Activated T-cell treated with anti-CD3 and anti-CD28 coated beads, Interleukin-2, amount 50 U/mL, for 4 hours (primary cell): ENCODE measurements at regions not wholly inside any gene's neighbourhood (a gene's known extent, or its start where the extent isn't known, plus 50 kb on each side); places are given as distances from the start of the nearest gene placed in this dataset.

Experiments used
- ATAC-seq, 2 donors: fragments of 200-7000 bp; cut with Tn5 transposase; one replicate each; pipeline ENCODE4 v1.10.0; 2021
- DNase-seq: peaks from one replicate; pipeline ENCODE4 v3.0.0-alpha.2; 2020
- H3K27me3 Mint-ChIP-seq: one replicate; pipeline ENCODE4 v1.8.0; 2021; ENCODE audit warnings: low read depth, mixed read lengths
- H3K36me3 Mint-ChIP-seq: one replicate; pipeline ENCODE4 v1.8.0; 2022; ENCODE audit warnings: mixed read lengths; ENCODE audit not compliant: insufficient read depth
- H3K4me1 Mint-ChIP-seq: one replicate; pipeline ENCODE4 v1.8.0; 2021; ENCODE audit warnings: low read depth, mixed read lengths
- H3K4me3 Mint-ChIP-seq: one replicate; pipeline ENCODE4 v1.8.0; 2021; ENCODE audit warnings: mild to moderate bottlenecking, moderate library complexity, mixed read lengths
- H3K9me3 Mint-ChIP-seq: one replicate; pipeline ENCODE4 v1.8.0; 2021; ENCODE audit warnings: mixed read lengths

GRCh38 chr7:46969303-46970130, 612.4 kb downstream of the TNS3 start:
- Mint-ChIP-seq H3K9me3 (peaks cover 20% of the 10 kb centered on the region), H3K27me3 (no peaks in the 10 kb centered on the region), H3K4me1 (no peaks in the 10 kb centered on the region), H3K4me3 (no peak overlapping the region), H3K36me3 (no peaks in the 10 kb centered on the region)
- DNase-seq (no peak), ATAC-seq (no peak)

DNA sequence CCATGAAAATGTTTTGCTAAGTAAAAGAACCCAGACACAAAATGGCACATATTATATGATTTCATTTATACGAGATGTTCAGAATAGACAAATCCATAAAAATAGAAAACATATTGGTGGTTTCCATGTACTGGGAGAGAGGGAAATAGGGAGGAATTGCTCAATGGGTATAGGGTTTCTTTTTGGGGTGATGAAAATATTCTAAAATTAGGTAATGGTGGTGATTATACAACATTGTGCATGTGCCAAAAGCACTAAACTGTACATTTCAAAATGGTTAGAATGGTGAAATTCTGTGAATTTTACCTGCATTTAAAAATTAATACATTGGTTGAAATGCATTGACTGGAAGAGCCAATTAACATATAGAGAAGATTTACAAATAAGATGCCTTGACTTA, 613.9 kb downstream of the TNS3 start:
- DNase-seq (no peak), ATAC-seq (no peak)
- Mint-ChIP-seq H3K36me3 (no peaks in the 10 kb centered on the region), H3K4me1 (no peaks in the 10 kb centered on the region), H3K9me3 (peaks cover 33% of the 10 kb centered on the region), H3K4me3 (no peak overlapping the region), H3K27me3 (no peaks in the 10 kb centered on the region)

GRCh38 chr7:46963719-46964118, 618.2 kb downstream of the TNS3 start:
- DNase-seq, result no peak
- peaks cover 49% of the 10 kb centered on the region for H3K9me3 Mint-ChIP-seq
- peaks cover 2% of the 10 kb centered on the region for H3K27me3 Mint-ChIP-seq
- no peaks in the 10 kb centered on the region for H3K36me3 Mint-ChIP-seq
- no peaks in the 10 kb centered on the region for H3K4me1 Mint-ChIP-seq
- no peak overlapping the region for H3K4me3 Mint-ChIP-seq
- no peak for ATAC-seq

- ATAC-seq, result no peak
- peaks cover 2% of the 10 kb centered on the region for H3K27me3 Mint-ChIP-seq
- no peaks in the 10 kb centered on the region for H3K36me3 Mint-ChIP-seq
Measured at GRCh38 chr7:46960970-46961369, 620.9 kb downstream of the TNS3 start.

DNA sequence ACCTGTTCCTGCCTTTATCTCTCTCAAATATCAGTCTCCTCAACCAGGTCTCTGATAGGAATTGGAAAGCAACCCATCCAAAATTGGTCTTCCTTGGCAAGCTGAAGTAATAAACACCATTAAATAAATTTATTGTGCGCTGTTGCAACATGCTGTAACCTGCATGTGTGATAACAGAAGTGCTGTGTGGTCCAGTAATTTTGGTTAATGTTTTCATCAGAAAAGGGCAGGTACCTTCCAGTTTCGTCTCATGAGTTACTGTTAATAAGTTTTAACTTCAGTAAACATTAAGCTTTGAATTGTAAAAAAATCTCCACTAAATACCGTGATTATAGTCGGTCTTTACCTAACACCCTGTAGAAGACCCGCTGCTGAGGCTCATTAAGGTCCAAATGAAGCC, 624.7 kb downstream of the TNS3 start:
- Mint-ChIP-seq H3K9me3 (peaks cover 17% of the 10 kb centered on the region), H3K4me1 (no peaks in the 10 kb centered on the region), H3K36me3 (no peaks in the 10 kb centered on the region), H3K27me3 (peaks cover 2% of the 10 kb centered on the region), H3K4me3 (no peak overlapping the region)
- no peak for ATAC-seq
- DNase-seq, result no peak

More at GRCh38 chr7:46960970-46961369, 620.9 kb downstream of the TNS3 start:
- H3K4me1 Mint-ChIP-seq, result no peaks in the 10 kb centered on the region
- H3K9me3 Mint-ChIP-seq, result peaks cover 42% of the 10 kb centered on the region
- no peak for DNase-seq
- H3K4me3 Mint-ChIP-seq, result no peak overlapping the region

DNA sequence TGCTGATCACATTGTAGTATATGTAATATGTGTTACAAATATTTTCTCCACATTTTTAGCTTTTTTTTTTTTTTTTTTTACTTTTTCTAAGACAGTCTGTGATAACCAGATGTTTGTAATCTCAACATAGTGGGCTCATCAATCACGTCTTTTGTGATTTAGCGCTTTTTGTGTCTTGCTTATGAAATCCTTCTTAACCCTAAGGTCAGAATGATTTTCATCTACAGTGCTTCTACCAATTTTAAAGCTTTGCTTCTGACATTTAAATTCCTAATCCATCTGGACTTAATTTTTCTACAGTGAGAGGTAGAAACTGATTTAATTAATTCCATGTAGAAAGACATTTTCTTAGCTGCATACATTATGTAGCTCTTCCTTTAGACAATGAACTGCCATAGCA, 626.4 kb downstream of the TNS3 start:
- Mint-ChIP-seq H3K9me3 (peaks cover 10% of the 10 kb centered on the region), H3K4me1 (no peaks in the 10 kb centered on the region), H3K27me3 (peaks cover 2% of the 10 kb centered on the region), H3K4me3 (no peak overlapping the region), H3K36me3 (no peaks in the 10 kb centered on the region)
- ATAC-seq (no peak), DNase-seq (no peak)

DNA sequence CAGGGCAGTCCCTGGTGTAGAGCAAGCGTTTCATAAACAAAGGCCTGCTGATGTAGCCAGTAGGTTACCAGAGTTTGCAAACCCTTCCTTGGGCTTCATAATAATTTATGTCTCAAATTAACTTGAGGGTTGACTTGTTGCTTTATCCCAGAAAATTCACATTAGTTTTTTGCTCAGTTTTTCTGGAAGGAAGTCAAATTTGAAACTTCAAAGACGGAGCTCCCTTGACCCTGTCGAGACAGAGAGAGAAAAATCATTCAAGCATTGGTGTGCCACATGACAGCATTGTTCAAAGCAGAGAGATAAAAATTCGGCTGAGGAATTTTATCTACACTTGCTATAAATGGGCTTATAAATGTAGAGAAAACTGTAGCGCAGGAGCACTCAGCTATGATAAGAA, 627.7 kb downstream of the TNS3 start:
- peaks cover 6% of the 10 kb centered on the region for H3K9me3 Mint-ChIP-seq
- no peaks in the 10 kb centered on the region for H3K4me1 Mint-ChIP-seq

DNA sequence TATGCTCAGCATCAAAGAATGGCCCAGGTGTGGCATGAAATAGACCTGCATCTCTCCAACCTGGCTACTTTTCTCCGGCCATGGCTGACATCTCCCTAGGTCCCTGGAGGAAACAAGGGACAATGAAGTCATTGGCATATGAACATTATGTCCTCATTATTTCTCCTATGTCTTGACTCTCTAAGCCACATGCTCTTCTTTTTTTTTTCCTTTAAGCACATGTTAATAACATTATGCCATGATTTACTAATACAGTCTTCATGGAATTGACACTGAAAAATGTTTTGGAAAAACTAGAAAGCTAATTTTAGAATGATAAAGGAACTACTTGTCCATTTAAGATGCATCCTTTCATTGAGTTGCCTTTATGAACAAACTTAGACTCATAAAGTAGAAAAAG, 628.9 kb downstream of the TNS3 start:
- ATAC-seq (no peak), DNase-seq (no peak)
- Mint-ChIP-seq H3K9me3 (peaks cover 4% of the 10 kb centered on the region), H3K27me3 (no peaks in the 10 kb centered on the region), H3K4me3 (no peak overlapping the region), H3K4me1 (no peaks in the 10 kb centered on the region), H3K36me3 (no peaks in the 10 kb centered on the region)

More for the DNA sequence above, 627.7 kb downstream of the TNS3 start:
- H3K4me3 Mint-ChIP-seq, result no peak overlapping the region
- peaks cover 1% of the 10 kb centered on the region for H3K27me3 Mint-ChIP-seq
- DNase-seq (no peak), ATAC-seq (no peak)
- H3K36me3 Mint-ChIP-seq, result no peaks in the 10 kb centered on the region

GRCh38 chr7:46949270-46949931, 632.5 kb downstream of the TNS3 start:
- ATAC-seq (no peak), DNase-seq (no peak)
- Mint-ChIP-seq H3K4me3 (no peak overlapping the region), H3K9me3 (peaks cover 4% of the 10 kb centered on the region), H3K27me3 (no peaks in the 10 kb centered on the region), H3K36me3 (no peaks in the 10 kb centered on the region), H3K4me1 (no peaks in the 10 kb centered on the region)

GRCh38 chr7:46948716-46949115, 633.2 kb downstream of the TNS3 start:
- ATAC-seq (no peak), DNase-seq (no peak)
- Mint-ChIP-seq H3K4me1 (no peaks in the 10 kb centered on the region), H3K27me3 (no peaks in the 10 kb centered on the region), H3K36me3 (no peaks in the 10 kb centered on the region), H3K9me3 (peaks cover 4% of the 10 kb centered on the region), H3K4me3 (no peak overlapping the region)

GRCh38 chr7:46945328-46945727, 636.6 kb downstream of the TNS3 start:
- Mint-ChIP-seq H3K9me3 (no peaks in the 10 kb centered on the region), H3K27me3 (no peaks in the 10 kb centered on the region)
- no peak for ATAC-seq

DNA sequence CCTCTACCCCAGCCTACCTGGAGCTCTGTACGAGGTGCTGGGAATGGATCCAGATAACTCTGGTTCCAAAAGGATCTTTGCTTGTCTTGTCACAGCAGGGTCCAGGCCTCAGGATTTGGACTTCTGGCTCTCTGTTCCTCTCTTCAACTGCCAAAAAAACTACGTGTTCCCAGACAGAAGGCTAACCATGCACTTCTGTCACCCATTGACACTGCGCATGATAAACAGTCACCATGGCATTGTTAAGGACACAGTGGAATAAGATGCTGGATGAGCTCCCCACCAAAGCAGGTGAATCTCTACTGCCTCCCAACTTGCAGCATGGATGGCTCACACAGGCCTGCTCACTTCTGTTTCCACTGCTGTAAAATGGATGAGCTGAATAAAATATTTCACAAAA, 637.9 kb downstream of the TNS3 start:
- H3K36me3 Mint-ChIP-seq, result no peaks in the 10 kb centered on the region
- ATAC-seq, result no peak
- no peaks in the 10 kb centered on the region for H3K9me3 Mint-ChIP-seq
- DNase-seq, result no peak
- no peaks in the 10 kb centered on the region for H3K4me1 Mint-ChIP-seq
- H3K27me3 Mint-ChIP-seq, result no peaks in the 10 kb centered on the region
- H3K4me3 Mint-ChIP-seq, result no peak overlapping the region

More at GRCh38 chr7:46945328-46945727, 636.6 kb downstream of the TNS3 start:
- Mint-ChIP-seq H3K36me3 (no peaks in the 10 kb centered on the region), H3K4me1 (no peaks in the 10 kb centered on the region), H3K4me3 (no peak overlapping the region)
- DNase-seq, result no peak

- peaks cover 3% of the 10 kb centered on the region for H3K9me3 Mint-ChIP-seq
- DNase-seq (no peak), ATAC-seq (no peak)
Measured at GRCh38 chr7:46942574-46942973, 639.3 kb downstream of the TNS3 start.

GRCh38 chr7:46940178-46940577, 641.7 kb downstream of the TNS3 start:
- no peaks in the 10 kb centered on the region for H3K4me1 Mint-ChIP-seq
- H3K9me3 Mint-ChIP-seq, result peaks cover 3% of the 10 kb centered on the region
- H3K4me3 Mint-ChIP-seq, result no peak overlapping the region
- no peaks in the 10 kb centered on the region for H3K36me3 Mint-ChIP-seq
- DNase-seq (no peak), ATAC-seq (no peak)
- H3K27me3 Mint-ChIP-seq, result no peaks in the 10 kb centered on the region

More at GRCh38 chr7:46942574-46942973, 639.3 kb downstream of the TNS3 start:
- Mint-ChIP-seq H3K4me3 (no peak overlapping the region), H3K27me3 (no peaks in the 10 kb centered on the region), H3K4me1 (no peaks in the 10 kb centered on the region), H3K36me3 (no peaks in the 10 kb centered on the region)

DNA sequence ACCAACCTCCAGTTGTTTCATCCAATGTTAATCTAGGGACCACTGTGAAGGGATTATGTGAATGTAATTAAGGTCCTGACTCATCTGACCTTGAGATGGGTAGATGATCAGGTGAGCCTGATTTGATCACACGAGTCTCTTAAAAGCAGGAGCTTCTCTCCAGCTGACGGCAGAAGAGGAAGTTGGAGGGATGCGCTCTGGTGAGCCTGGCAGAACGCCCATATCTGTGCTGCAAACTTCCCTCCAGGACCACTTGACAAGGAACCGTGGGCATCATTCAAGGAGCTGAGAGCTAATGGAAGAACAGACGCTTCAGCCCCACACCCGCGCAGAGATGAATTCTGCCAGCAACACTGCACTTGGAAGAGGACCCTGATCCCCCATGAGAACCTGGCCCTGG, 642.4 kb downstream of the TNS3 start:
- Mint-ChIP-seq H3K27me3 (no peaks in the 10 kb centered on the region), H3K36me3 (no peaks in the 10 kb centered on the region), H3K9me3 (peaks cover 3% of the 10 kb centered on the region), H3K4me1 (no peaks in the 10 kb centered on the region), H3K4me3 (no peak overlapping the region)
- ATAC-seq (no peak), DNase-seq (no peak)
